ENCODE measurements at regions not wholly inside any gene's neighbourhood (a gene's known extent, or its start where the extent isn't known, plus 50 kb on each side); places are given as distances from the start of the nearest gene placed in this dataset.

- TF ChIP-seq TAF1 (CRISPR knock-in tag; IDR thresholded peaks at IDR 0.05) (no peak), GABPB1 (CRISPR knock-in tag; IDR thresholded peaks at IDR 0.05) (no peak), PRPF4 (IDR thresholded peaks at IDR 0.05; ENCODE audit: low read depth, low read length, poor library complexity, severe bottlenecking) (no peak), PBX3 (CRISPR knock-in tag; IDR thresholded peaks at IDR 0.05; ENCODE audit: borderline replicate concordance) (no peak), MTF1 (CRISPR knock-in tag; IDR thresholded peaks at IDR 0.05) (no peak), ZNF160 (CRISPR knock-in tag; IDR thresholded peaks at IDR 0.05) (no peak), CTCF (CRISPR knock-in tag; IDR thresholded peaks at IDR 0.05) (no peak), ZNF639 (CRISPR knock-in tag; conservative IDR thresholded peaks at IDR 0.05) (no peak), EP300 (IDR thresholded peaks at IDR 0.05; ENCODE audit: low read depth in 2 of 2, low read length in 2 of 2) (no peak), EP300 (CRISPR knock-in tag; IDR thresholded peaks at IDR 0.05; ENCODE audit: borderline replicate concordance) (no peak), TBX2 (CRISPR knock-in tag; IDR thresholded peaks at IDR 0.05; ENCODE audit: borderline replicate concordance) (no peak), ZNF567 (CRISPR knock-in tag; IDR thresholded peaks at IDR 0.05; ENCODE audit: borderline replicate concordance) (no peak), ARNT (IDR thresholded peaks at IDR 0.05) (no peak), ZBTB34 (CRISPR knock-in tag; IDR thresholded peaks at IDR 0.05) (no peak), ZNF280D (CRISPR knock-in tag; IDR thresholded peaks at IDR 0.05) (no peak)
Observed at GRCh38 chr9:115263371-115264075, 145.6 kb upstream of the TNC start.
